K562 (cell line): ENCODE measurements at regions not wholly inside any gene's neighbourhood (a gene's known extent, or its start where the extent isn't known, plus 50 kb on each side); places are given as distances from the start of the nearest gene placed in this dataset.

ENCODE experiments used
- ATAC-seq: fragments of 200-7000 bp; cut with Tn5 transposase; 3 replicates; pipeline ENCODE4 v1.9.1; 2020; ENCODE audit warnings: moderate library complexity
- BruUV-seq: library from RNA; stranded (reverse); fragments of 400-500 nt; replicated peaks from 2 replicates; lab custom pipeline; 2021; lab: Mats Ljungman, UMichigan
- CTCF ChIA-PET: fragments of 300-600 bp; formaldehyde crosslinking; extraction: SDS; loops from one replicate; lab custom pipeline; 2021; ENCODE audit warnings: low intra/inter-chr PET ratio; lab: Yijun Ruan, JAX
- POLR2A ChIA-PET: fragments of 300-600, 350-650 bp; sonication (Branson Sonifier 250); formaldehyde crosslinking; extraction: SDS; loops from one replicate; lab custom pipeline; 2021; ENCODE audit warnings: antibody characterized with exemption, inconsistent platforms; lab: Yijun Ruan, JAX
- DNase-seq, 4 experiments: peaks; one replicate each; pipeline versions ENCODE4 v3.0.0 to v3.0.0-alpha.2; 2011 to 2018; ENCODE audit warnings: low spot score in 3 of 4, mixed read lengths in 3 of 4; ENCODE audit errors: extremely low read depth in 1 of 4
- FAIRE-seq: peaks from 2 replicates; lab custom pipeline; 2011; peaks lifted over from hg19 to GRCh38; lab: Jason Lieb, UNC
- H2AFZ ChIP-seq: 2 replicates; pipeline ENCODE4 v1.6.0; 2011; ENCODE audit warnings: low read depth, low read length, control low read depth, inconsistent platforms
- H3K27ac ChIP-seq: fragments of 200-600 bp; 3 replicates; pipeline ENCODE4 v1.8.0; 2011; ENCODE audit warnings: low read depth, mild to moderate bottlenecking, control low read depth, inconsistent platforms, low read length, moderate library complexity, mixed read lengths; ENCODE audit errors: extremely low read depth
- H3K27me3 ChIP-seq, 2 experiments: fragments of 300-600 bp in 1 of 2; 2 replicates in 1 of 2; 3 replicates in 1 of 2; pipeline versions ENCODE4 v1.6.0 to v1.8.0; 2011; ENCODE audit warnings: inconsistent platforms in 2 of 2, low read length in 2 of 2, mild to moderate bottlenecking in 1 of 2, mixed read lengths in 1 of 2, moderate library complexity in 1 of 2; ENCODE audit not compliant: control insufficient read depth in 2 of 2, insufficient read depth in 2 of 2
- H3K36me3 ChIP-seq: fragments of 300-600 bp; 3 replicates; pipeline ENCODE4 v1.8.0; 2011; ENCODE audit warnings: mild to moderate bottlenecking, low read length, inconsistent platforms; ENCODE audit not compliant: control insufficient read depth, insufficient read depth
- H3K4me1 ChIP-seq, 2 experiments: fragments of 200-600 bp in 1 of 2; replicated peaks in 1 of 2; 2 replicates in 1 of 2; 3 replicates in 1 of 2; pipeline versions ENCODE4 v1.5.1 to v1.8.0; 2011; ENCODE audit warnings: inconsistent platforms in 2 of 2, low read length in 2 of 2, mild to moderate bottlenecking in 1 of 2, mixed read lengths in 1 of 2, moderate library complexity in 1 of 2; ENCODE audit not compliant: control insufficient read depth in 2 of 2, insufficient read depth in 2 of 2
- H3K4me2 ChIP-seq: 2 replicates; pipeline ENCODE4 v1.6.1; 2011; ENCODE audit warnings: low read length, control low read depth, inconsistent platforms, mixed read lengths; ENCODE audit not compliant: insufficient read depth
- H3K4me3 ChIP-seq: fragments of 200-600 bp; sonication (generic), shearing (Covaris generic); 2 replicates; pipeline ENCODE4 v1.5.1; 2016; ENCODE audit warnings: control low read depth, inconsistent platforms
- H3K79me2 ChIP-seq: fragments of 200-600 bp; 3 replicates; pipeline ENCODE4 v1.8.0; 2011; ENCODE audit warnings: low read length, inconsistent platforms; ENCODE audit not compliant: control insufficient read depth, insufficient read depth
- H3K9ac ChIP-seq, 2 experiments: 2 replicates each; pipeline versions ENCODE4 v1.6.0 to v1.6.1; 2011; ENCODE audit warnings: low read depth in 2 of 2, low read length in 2 of 2, control low read depth in 1 of 2, inconsistent platforms in 1 of 2, mild to moderate bottlenecking in 1 of 2, mixed read lengths in 1 of 2; ENCODE audit not compliant: insufficient read depth in 1 of 2
- H3K9me1 ChIP-seq: one replicate; pipeline ENCODE4 v1.6.0; 2011; ENCODE audit warnings: inconsistent platforms, mild to moderate bottlenecking, low read length, moderate library complexity; ENCODE audit not compliant: control insufficient read depth, insufficient read depth
- H3K9me3 ChIP-seq: replicated peaks from 2 replicates; pipeline ENCODE4 v1.5.1; 2011; ENCODE audit warnings: low read depth, low read length, inconsistent platforms; ENCODE audit not compliant: control insufficient read depth, insufficient read depth
- H4K20me1 ChIP-seq: replicated peaks from 2 replicates; pipeline ENCODE4 v1.6.1; 2011; ENCODE audit warnings: low read length, inconsistent platforms, mixed read lengths; ENCODE audit not compliant: control insufficient read depth, insufficient read depth
- CTBP1 ChIP-seq: fragments of 450-650 bp; IDR thresholded peaks from 2 replicates; pipeline ENCODE4 v1.6.1; 2016; ENCODE audit warnings: borderline replicate concordance
- GABPB2 ChIP-seq: fragments of 250-450 bp; sonication (Bioruptor Pico); conservative IDR thresholded peaks from 2 replicates; pipeline ENCODE4 v1.5.1; 2021; ENCODE audit warnings: mild to moderate bottlenecking
- GTF2B ChIP-seq: IDR thresholded peaks from 2 replicates; pipeline ENCODE4 v1.6.1; 2011; ENCODE audit not compliant: insufficient read length; ENCODE audit errors: extremely low read depth
- HMG20A ChIP-seq: fragments of 450-650 bp; formaldehyde crosslinking; conservative IDR thresholded peaks from 2 replicates; pipeline ENCODE4 v1.4.0; 2020; ENCODE audit warnings: mild to moderate bottlenecking, mixed read lengths
- ID3 ChIP-seq, 2 experiments: fragments of 250-450 bp in 1 of 2; fragments of 450-650 bp in 1 of 2; sonication (Bioruptor Pico) in 1 of 2; IDR thresholded peaks; 2 replicates each; pipeline versions ENCODE4 v1.6.1 to v1.8.0; 2016 to 2021; ENCODE audit warnings: mild to moderate bottlenecking in 2 of 2, moderate library complexity in 2 of 2, missing compliant biosample characterization in 1 of 2, missing genetic modification characterization in 1 of 2
- PKNOX1 ChIP-seq: fragments of 450-650 bp; IDR thresholded peaks from 2 replicates; pipeline ENCODE4 v1.6.1; 2016
- RAD51 ChIP-seq: fragments of 450-650 bp; IDR thresholded peaks from 2 replicates; pipeline ENCODE4 v1.7.1; 2016; ENCODE audit warnings: low read depth, mild to moderate bottlenecking, borderline replicate concordance
- TBP ChIP-seq: optimal IDR thresholded peaks from 2 replicates; pipeline ENCODE3; 2011; ENCODE audit warnings: low read depth, low read length, improper control_type of control experiment
- U2AF1 ChIP-seq: fragments of 200-400 bp; formaldehyde crosslinking; optimal IDR thresholded peaks from 2 replicates; pipeline ENCODE3; 2017; ENCODE audit warnings: mild to moderate bottlenecking, low read depth, low read length, moderate library complexity
- ZNF24 ChIP-seq: fragments of 450-650 bp; IDR thresholded peaks from 2 replicates; pipeline ENCODE4 v1.6.1; 2016
- ZNF407 ChIP-seq: fragments of 450-650 bp; IDR thresholded peaks from 2 replicates; pipeline ENCODE4 v1.6.1; 2016; ENCODE audit warnings: low read depth
- ZNF444 ChIP-seq: fragments of 250-450 bp; sonication (Bioruptor Pico); IDR thresholded peaks from 2 replicates; pipeline ENCODE4 v1.4.0; 2020; ENCODE audit warnings: mild to moderate bottlenecking, moderate library complexity
- in situ Hi-C: fragments of 300-500 bp; cut with MboI; formaldehyde crosslinking; loops from 4 replicates; pipeline ENCODE4 v1.15.0; 2018; ENCODE audit warnings: inconsistent platforms, mixed read lengths
- intact Hi-C: fragments of 100-400 bp; cut with micrococcal nuclease; formaldehyde crosslinking; loops from 2 replicates; pipeline ENCODE4 v1.14.2; 2022

GRCh38 chr4:60652933-60653332 is 547.2 kb upstream of the ADGRL3 start:
- no peaks in the 10 kb centered on the region for H3K9me3 ChIP-seq
- TF ChIP-seq ZNF407 = no peak
- no peak for TF ChIP-seq PKNOX1
- TF ChIP-seq U2AF1 = no peak
- no peak for TF ChIP-seq TBP
- no peak for TF ChIP-seq HMG20A (CRISPR knock-in tag)
- TF ChIP-seq GABPB2 (CRISPR knock-in tag) = no peak
- TF ChIP-seq ZNF444 = no peak
- TF ChIP-seq ID3 (CRISPR knock-in tag; IDR thresholded peaks at IDR 0.05) = no peak
- TF ChIP-seq ID3 (tag; IDR thresholded peaks at IDR 0.05) = no peak
- TF ChIP-seq GTF2B = no peak
- no peak for TF ChIP-seq RAD51
- TF ChIP-seq CTBP1 = no peak
- TF ChIP-seq ZNF24 = no peak
- no peak overlapping the region for H2AFZ ChIP-seq
- no peak overlapping the region for H3K4me3 ChIP-seq
- H3K4me1 ChIP-seq = no peaks in the 10 kb centered on the region
- H3K9me1 ChIP-seq = no peaks in the 10 kb centered on the region
- no peaks in the 10 kb centered on the region for H3K27me3 ChIP-seq
- no peaks in the 10 kb centered on the region for H3K79me2 ChIP-seq
- no TSS peak for BruUV-seq
- DNase-seq = no peak
- in situ Hi-C loops = no loop called here
- intact Hi-C loops = no loop called here
- ATAC-seq = no peak
- no peak overlapping the region for H3K27ac ChIP-seq
- H4K20me1 ChIP-seq = no peaks in the 10 kb centered on the region
- H3K4me2 ChIP-seq = no peak overlapping the region
- POLR2A ChIA-PET = no interaction called here
- no peaks in the 10 kb centered on the region for H3K36me3 ChIP-seq
- no peak for FAIRE-seq
- CTCF ChIA-PET = no interaction called here
- no peak overlapping the region for H3K9ac ChIP-seq
